ENCODE measurements at regions not wholly inside any gene's neighbourhood (a gene's known extent, or its start where the extent isn't known, plus 50 kb on each side); places are given as distances from the start of the nearest gene placed in this dataset.
"Not testable (repeated sequence)": the region's sequence is repeated elsewhere in the genome, so short reads cannot be mapped to it uniquely, and the experiment has no call there.

DNA sequence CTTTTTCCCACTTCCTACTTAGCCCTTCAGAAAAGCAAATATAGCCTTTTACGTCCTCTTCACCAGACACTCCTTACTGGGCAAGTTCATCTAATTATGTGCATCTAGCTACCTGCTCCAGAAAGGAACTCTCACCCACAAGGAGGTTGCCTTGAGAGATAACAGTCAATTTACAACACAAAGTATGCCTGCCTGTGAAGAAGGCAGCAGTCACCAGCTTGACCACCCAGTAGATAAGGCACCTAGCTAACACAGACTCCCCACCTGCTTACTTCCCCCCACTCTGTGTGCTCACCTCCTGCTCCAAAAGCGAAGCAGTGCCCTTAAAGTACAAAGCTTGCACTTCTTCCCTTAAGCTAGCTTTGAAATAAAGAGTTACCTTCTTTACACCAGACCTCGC, 111.7 kb upstream of the MRPS30 start:
- Histone ChIP-seq H3K4me3 (ENCODE audit: low read depth, low read length) (no peak overlapping the region), H3K4me1 (ENCODE audit: control insufficient read depth, insufficient read depth, low read length) (peaks cover 8% of the 10 kb centered on the region), H3K27me3 (ENCODE audit: control insufficient read depth, insufficient read depth, low read length) (no peaks in the 10 kb centered on the region), H3K36me3 (ENCODE audit: control insufficient read depth, insufficient read depth, low read length) (no peaks in the 10 kb centered on the region), H3K27ac (ENCODE audit: low read depth, low read length) (no peak overlapping the region), H3K9me3 (ENCODE audit: control insufficient read depth, insufficient read depth, low read depth, low read length) (peaks cover 22% of the 10 kb centered on the region), H3K9ac (ENCODE audit: low read length) (no peak overlapping the region)

DNA sequence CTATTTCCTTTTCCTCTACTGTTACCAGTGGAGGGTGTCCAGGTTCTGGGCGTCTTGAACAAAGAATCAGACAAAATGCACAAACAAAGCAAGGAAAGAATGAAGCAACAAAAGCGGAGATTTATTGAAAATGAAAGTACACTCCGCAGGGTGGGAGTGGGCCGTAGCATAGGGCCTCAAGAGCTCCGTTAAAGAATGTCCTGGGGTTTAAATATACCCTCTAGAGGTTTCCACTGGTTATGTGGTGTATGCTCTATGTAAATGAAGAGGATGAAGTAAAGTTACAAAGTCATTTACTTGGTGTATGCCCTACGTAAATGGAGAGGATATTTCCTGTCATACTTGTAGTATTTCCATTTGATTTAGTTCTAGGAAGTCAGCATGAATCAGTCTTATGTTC, 113.5 kb upstream of the MRPS30 start:
- Histone ChIP-seq H3K9ac (ENCODE audit: low read length) (no peak overlapping the region), H3K27ac (ENCODE audit: low read depth, low read length) (no peak overlapping the region), H3K4me1 (ENCODE audit: control insufficient read depth, insufficient read depth, low read length) (peaks cover 8% of the 10 kb centered on the region), H3K36me3 (ENCODE audit: control insufficient read depth, insufficient read depth, low read length) (no peaks in the 10 kb centered on the region), H3K9me3 (ENCODE audit: control insufficient read depth, insufficient read depth, low read depth, low read length) (peaks cover 22% of the 10 kb centered on the region), H3K27me3 (ENCODE audit: control insufficient read depth, insufficient read depth, low read length) (no peaks in the 10 kb centered on the region), H3K4me3 (ENCODE audit: low read depth, low read length) (no peak overlapping the region)

- no peak overlapping the region for H3K27ac ChIP-seq (ENCODE audit: low read depth, low read length)
- no peak overlapping the region for H3K4me3 ChIP-seq (ENCODE audit: low read depth, low read length)
- H3K36me3 ChIP-seq (ENCODE audit: control insufficient read depth, insufficient read depth, low read length), result no peaks in the 10 kb centered on the region
Measured at GRCh38 chr5:44691802-44692201, 116.9 kb upstream of the MRPS30 start.

DNA sequence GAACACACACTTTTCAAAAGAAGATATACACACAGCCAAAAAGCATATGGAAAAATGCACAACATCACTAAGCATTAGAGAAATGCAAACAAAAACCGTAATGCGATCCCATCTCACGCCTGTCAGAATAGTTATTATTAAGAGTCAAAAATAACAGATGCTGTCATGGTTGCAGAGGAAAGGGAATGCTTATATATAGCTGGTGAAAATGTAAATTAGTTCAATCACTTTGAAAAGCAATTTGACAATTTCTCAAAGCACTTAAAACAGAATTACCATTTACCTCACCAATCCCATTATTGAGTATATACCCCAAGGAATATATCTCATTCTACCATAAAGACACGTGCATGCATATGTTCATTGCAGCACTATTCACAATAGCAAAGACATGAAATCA, 126.8 kb upstream of the MRPS30 start:
- Histone ChIP-seq H3K27me3 (ENCODE audit: control insufficient read depth, insufficient read depth, low read length) (no peaks in the 10 kb centered on the region), H3K4me3 (ENCODE audit: low read depth, low read length) (no peak overlapping the region), H3K9me3 (ENCODE audit: control insufficient read depth, insufficient read depth, low read depth, low read length) (peaks cover 3% of the 10 kb centered on the region; the same call in 1 of the 2 replicates), H3K27ac (ENCODE audit: low read depth, low read length) (no peak overlapping the region), H3K4me1 (ENCODE audit: control insufficient read depth, insufficient read depth, low read length) (no peaks in the 10 kb centered on the region), H3K9ac (ENCODE audit: low read length) (no peak overlapping the region), H3K36me3 (ENCODE audit: control insufficient read depth, insufficient read depth, low read length) (no peaks in the 10 kb centered on the region)

More at GRCh38 chr5:44691802-44692201, 116.9 kb upstream of the MRPS30 start:
- H3K4me1 ChIP-seq (ENCODE audit: control insufficient read depth, insufficient read depth, low read length), result peaks cover 2% of the 10 kb centered on the region
- H3K9me3 ChIP-seq (ENCODE audit: control insufficient read depth, insufficient read depth, low read depth, low read length), result peaks cover 22% of the 10 kb centered on the region
- no peaks in the 10 kb centered on the region for H3K27me3 ChIP-seq (ENCODE audit: control insufficient read depth, insufficient read depth, low read length)
- no peak overlapping the region for H3K9ac ChIP-seq (ENCODE audit: low read length)

GRCh38 chr5:44679214-44679613, 129.5 kb upstream of the MRPS30 start:
- Histone ChIP-seq H3K9ac (ENCODE audit: low read length) (no peak overlapping the region), H3K27ac (ENCODE audit: low read depth, low read length) (no peak overlapping the region), H3K9me3 (ENCODE audit: control insufficient read depth, insufficient read depth, low read depth, low read length) (peaks cover 3% of the 10 kb centered on the region; the same call in 1 of the 2 replicates), H3K36me3 (ENCODE audit: control insufficient read depth, insufficient read depth, low read length) (no peaks in the 10 kb centered on the region), H3K4me1 (ENCODE audit: control insufficient read depth, insufficient read depth, low read length) (no peaks in the 10 kb centered on the region), H3K27me3 (ENCODE audit: control insufficient read depth, insufficient read depth, low read length) (no peaks in the 10 kb centered on the region), H3K4me3 (ENCODE audit: low read depth, low read length) (no peak overlapping the region)

GRCh38 chr5:44675296-44675695, 133.5 kb upstream of the MRPS30 start:
- H3K27ac ChIP-seq (ENCODE audit: low read depth, low read length), result no peak overlapping the region
- no peaks in the 10 kb centered on the region for H3K4me1 ChIP-seq (ENCODE audit: control insufficient read depth, insufficient read depth, low read length)
- H3K4me3 ChIP-seq (ENCODE audit: low read depth, low read length), result no peak overlapping the region
- H3K9me3 ChIP-seq (ENCODE audit: control insufficient read depth, insufficient read depth, low read depth, low read length), result peaks cover 3% of the 10 kb centered on the region; the same call in 1 of the 2 replicates
- no peak overlapping the region for H3K9ac ChIP-seq (ENCODE audit: low read length)
- no peaks in the 10 kb centered on the region for H3K27me3 ChIP-seq (ENCODE audit: control insufficient read depth, insufficient read depth, low read length)
- H3K36me3 ChIP-seq (ENCODE audit: control insufficient read depth, insufficient read depth, low read length), result no peaks in the 10 kb centered on the region

DNA sequence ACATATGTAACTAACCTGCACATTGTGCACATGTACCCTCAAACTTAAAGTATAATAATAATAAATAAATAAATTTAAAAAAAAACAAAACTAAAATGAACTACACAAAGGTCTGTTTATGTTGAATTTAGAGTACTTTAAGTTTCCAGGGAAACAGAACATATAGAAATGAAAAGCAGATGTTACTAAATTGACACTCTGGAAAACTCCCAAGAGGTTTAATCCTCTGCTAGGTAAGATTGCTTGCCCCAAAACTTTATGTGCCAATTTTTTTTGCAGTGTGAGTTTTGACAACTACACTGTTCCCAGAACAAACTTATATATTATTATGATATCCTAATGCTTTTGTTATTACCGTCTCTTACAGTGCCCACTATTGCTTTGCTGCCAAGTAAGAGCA, 134.3 kb upstream of the MRPS30 start:
- H3K27me3 ChIP-seq (ENCODE audit: control insufficient read depth, insufficient read depth, low read length), result no peaks in the 10 kb centered on the region

GRCh38 chr5:44668471-44668870, 140.3 kb upstream of the MRPS30 start:
- H3K4me3 ChIP-seq (ENCODE audit: low read depth, low read length); H3K36me3 ChIP-seq (ENCODE audit: control insufficient read depth, insufficient read depth, low read length); H3K27ac ChIP-seq (ENCODE audit: low read depth, low read length); H3K27me3 ChIP-seq (ENCODE audit: control insufficient read depth, insufficient read depth, low read length); H3K9ac ChIP-seq (ENCODE audit: low read length); H3K9me3 ChIP-seq (ENCODE audit: control insufficient read depth, insufficient read depth, low read depth, low read length); H3K4me1 ChIP-seq (ENCODE audit: control insufficient read depth, insufficient read depth, low read length): not testable (repeated sequence)

More for the DNA sequence above, 134.3 kb upstream of the MRPS30 start:
- no peaks in the 10 kb centered on the region for H3K4me1 ChIP-seq (ENCODE audit: control insufficient read depth, insufficient read depth, low read length)
- no peaks in the 10 kb centered on the region for H3K36me3 ChIP-seq (ENCODE audit: control insufficient read depth, insufficient read depth, low read length)
- H3K9ac ChIP-seq (ENCODE audit: low read length), result no peak overlapping the region
- no peak overlapping the region for H3K27ac ChIP-seq (ENCODE audit: low read depth, low read length)
- no peak overlapping the region for H3K4me3 ChIP-seq (ENCODE audit: low read depth, low read length)
- peaks cover under 1% of the 10 kb centered on the region; the same call in 1 of the 2 replicates for H3K9me3 ChIP-seq (ENCODE audit: control insufficient read depth, insufficient read depth, low read depth, low read length)

DNA sequence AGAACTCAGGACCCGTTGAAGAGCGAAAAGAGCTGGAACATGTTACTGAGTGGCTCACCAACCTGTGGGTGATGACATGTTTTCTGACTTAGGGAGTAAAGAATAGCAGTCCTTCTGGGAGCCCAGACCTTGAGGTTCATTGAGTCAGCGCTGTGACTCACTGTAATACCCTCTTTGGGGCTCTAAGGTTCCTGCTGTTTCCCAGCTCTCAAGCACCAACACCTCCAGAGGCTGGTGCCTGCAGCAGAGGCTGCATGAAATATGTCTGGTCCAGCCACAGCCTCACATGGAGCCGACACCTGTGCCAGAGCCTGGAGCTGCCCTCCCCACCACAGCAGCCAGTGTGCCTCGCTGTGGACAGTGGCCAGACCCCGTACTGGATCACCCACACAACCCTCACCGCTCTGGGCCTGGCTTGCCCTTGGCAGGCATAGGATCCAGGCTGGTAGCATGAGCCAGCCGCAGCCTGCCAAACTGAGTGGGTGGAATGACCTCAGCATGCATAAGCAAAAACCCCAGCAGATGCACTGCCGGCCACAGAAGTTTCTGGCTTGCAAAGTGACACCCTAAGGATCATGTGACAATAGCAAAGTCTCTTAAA, 143.5 kb upstream of the MRPS30 start:
- no peak overlapping the region for H3K9ac ChIP-seq (ENCODE audit: low read length)
- H3K27ac ChIP-seq (ENCODE audit: low read depth, low read length), result no peak overlapping the region
- no peak overlapping the region for H3K4me3 ChIP-seq (ENCODE audit: low read depth, low read length)
- H3K36me3 ChIP-seq (ENCODE audit: control insufficient read depth, insufficient read depth, low read length), result no peaks in the 10 kb centered on the region
- H3K27me3 ChIP-seq (ENCODE audit: control insufficient read depth, insufficient read depth, low read length), result no peaks in the 10 kb centered on the region
- H3K4me1 ChIP-seq (ENCODE audit: control insufficient read depth, insufficient read depth, low read length), result no peaks in the 10 kb centered on the region
- H3K9me3 ChIP-seq (ENCODE audit: control insufficient read depth, insufficient read depth, low read depth, low read length), result peaks cover 3% of the 10 kb centered on the region

DNA sequence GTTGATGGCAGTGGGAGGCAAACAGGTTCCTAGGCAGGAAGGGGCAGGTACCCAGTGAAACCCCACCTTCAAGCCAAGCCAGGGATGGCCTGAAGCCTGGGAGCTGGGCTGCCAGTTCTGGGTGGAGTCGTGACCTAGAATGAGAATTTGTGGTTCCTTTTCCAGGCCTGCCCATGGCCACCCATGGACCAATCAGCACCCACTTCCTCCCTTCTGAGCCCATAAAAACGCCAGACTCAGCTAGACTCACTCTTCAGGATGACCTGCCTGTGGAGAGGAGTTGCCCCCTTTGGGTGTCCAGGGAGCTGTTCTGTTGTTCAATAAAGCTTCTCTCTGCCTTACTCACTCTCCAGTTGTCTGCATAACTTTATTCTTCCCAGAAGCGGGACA, 144.0 kb upstream of the MRPS30 start:
- Histone ChIP-seq H3K27ac (ENCODE audit: low read depth, low read length) (no peak overlapping the region), H3K36me3 (ENCODE audit: control insufficient read depth, insufficient read depth, low read length) (no peaks in the 10 kb centered on the region), H3K4me1 (ENCODE audit: control insufficient read depth, insufficient read depth, low read length) (no peaks in the 10 kb centered on the region), H3K9ac (ENCODE audit: low read length) (no peak overlapping the region), H3K9me3 (ENCODE audit: control insufficient read depth, insufficient read depth, low read depth, low read length) (peaks cover 3% of the 10 kb centered on the region), H3K4me3 (ENCODE audit: low read depth, low read length) (no peak overlapping the region), H3K27me3 (ENCODE audit: control insufficient read depth, insufficient read depth, low read length) (no peaks in the 10 kb centered on the region)

DNA sequence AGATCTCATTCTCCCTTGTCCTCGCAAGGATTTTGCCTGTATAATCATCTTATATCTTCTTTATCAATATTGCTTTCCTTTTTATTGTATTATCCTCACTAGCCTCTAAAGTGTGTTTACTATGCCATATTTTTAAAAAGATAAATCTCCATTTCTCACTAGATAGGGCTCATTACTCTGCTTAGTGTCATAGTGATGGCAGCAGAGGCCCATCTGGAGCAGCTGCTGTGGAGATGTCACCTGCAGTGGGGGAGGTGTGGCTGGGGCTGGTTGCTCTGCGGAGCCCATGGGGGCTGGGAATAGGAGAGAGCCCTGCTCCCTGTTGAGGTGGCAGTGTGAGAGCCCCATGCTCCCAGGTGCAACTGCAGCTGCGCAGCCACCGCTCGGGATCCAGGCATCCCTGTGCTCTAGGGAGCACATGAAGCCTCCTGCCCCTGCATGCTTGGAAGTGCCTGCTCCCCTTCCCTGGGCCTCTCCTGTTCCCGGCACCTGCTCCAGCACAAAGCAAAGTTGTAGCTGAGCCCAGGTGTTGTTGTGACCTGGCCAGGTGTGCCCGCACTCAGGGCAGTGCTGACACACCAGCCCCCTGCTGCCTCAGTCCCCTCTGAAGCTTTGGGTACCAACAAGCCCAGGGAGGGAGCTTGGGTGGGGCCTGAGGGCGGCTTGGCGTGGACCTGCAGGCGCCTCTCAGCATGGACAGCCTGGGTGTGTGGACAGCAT, 144.6 kb upstream of the MRPS30 start:
- no peak overlapping the region for H3K27ac ChIP-seq (ENCODE audit: low read depth, low read length)
- no peaks in the 10 kb centered on the region for H3K4me1 ChIP-seq (ENCODE audit: control insufficient read depth, insufficient read depth, low read length)
- H3K36me3 ChIP-seq (ENCODE audit: control insufficient read depth, insufficient read depth, low read length), result no peaks in the 10 kb centered on the region
- H3K9ac ChIP-seq (ENCODE audit: low read length), result no peak overlapping the region
- no peak overlapping the region for H3K4me3 ChIP-seq (ENCODE audit: low read depth, low read length)
- no peaks in the 10 kb centered on the region for H3K27me3 ChIP-seq (ENCODE audit: control insufficient read depth, insufficient read depth, low read length)
- H3K9me3 ChIP-seq (ENCODE audit: control insufficient read depth, insufficient read depth, low read depth, low read length), result peaks cover 3% of the 10 kb centered on the region

Data from HUES6 (cell line).